ENCODE measurements at regions not wholly inside any gene's neighbourhood (a gene's known extent, or its start where the extent isn't known, plus 50 kb on each side); places are given as distances from the start of the nearest gene placed in this dataset.

- no peaks in the 10 kb centered on the region for H3K4me1 ChIP-seq (replicated peaks; ENCODE audit: insufficient read depth)
- H3K27me3 ChIP-seq (ENCODE audit: insufficient read depth, low read depth) = no peaks in the 10 kb centered on the region
- H3F3A ChIP-seq (ENCODE audit: insufficient read depth, low read depth) = no peaks in the 10 kb centered on the region
- BruUV-seq (replicated peaks) = no TSS peak
- H3K4me2 ChIP-seq = no peak overlapping the region
- H3K9me3 ChIP-seq (ENCODE audit: insufficient read depth, low read depth) = no peaks in the 10 kb centered on the region
- TF ChIP-seq EZH2 (IDR thresholded peaks at IDR 0.05; ENCODE audit: low read depth) (no peak), CTCF (conservative IDR thresholded peaks at IDR 0.05) (no peak)
- ChIA-PET CTCF (no interaction called here), POLR2A (ENCODE audit: unreplicated experiment) (no interaction called here)
- intact Hi-C loops (cut with micrococcal nuclease; ENCODE audit: unreplicated experiment) = no loop called here
- H3K4me3 ChIP-seq = no peak overlapping the region
- DNase-seq = no peak
- no peak overlapping the region for H3K27ac ChIP-seq
- H3K36me3 ChIP-seq (ENCODE audit: low read depth) = no peaks in the 10 kb centered on the region
- no peak overlapping the region for H2AFZ ChIP-seq
- H3K79me2 ChIP-seq (ENCODE audit: low read depth) = no peaks in the 10 kb centered on the region
- no peaks in the 10 kb centered on the region for H3K9me2 ChIP-seq (ENCODE audit: insufficient read depth)
- no peaks in the 10 kb centered on the region for H4K20me1 ChIP-seq (ENCODE audit: insufficient read depth)
Measured at GRCh38 chr20:16173044-16173443, 400.2 kb downstream of the KIF16B start.

- Histone ChIP-seq H3K9me3 (ENCODE audit: insufficient read depth, low read depth) (no peaks in the 10 kb centered on the region), H3F3A (ENCODE audit: insufficient read depth, low read depth) (no peaks in the 10 kb centered on the region), H2AFZ (no peak overlapping the region), H3K4me1 (replicated peaks; ENCODE audit: insufficient read depth) (no peaks in the 10 kb centered on the region), H4K20me1 (ENCODE audit: insufficient read depth) (no peaks in the 10 kb centered on the region), H3K79me2 (ENCODE audit: low read depth) (no peaks in the 10 kb centered on the region), H3K4me2 (no peak overlapping the region), H3K27me3 (ENCODE audit: insufficient read depth, low read depth) (no peaks in the 10 kb centered on the region), H3K36me3 (ENCODE audit: low read depth) (no peaks in the 10 kb centered on the region), H3K4me3 (no peak overlapping the region), H3K27ac (no peak overlapping the region), H3K9me2 (ENCODE audit: insufficient read depth) (no peaks in the 10 kb centered on the region)
- no peak for DNase-seq
- ChIA-PET POLR2A (ENCODE audit: unreplicated experiment) (no interaction called here), CTCF (no interaction called here)
- no TSS peak for BruUV-seq (replicated peaks)
- intact Hi-C loops (cut with micrococcal nuclease; ENCODE audit: unreplicated experiment) = no loop called here
- TF ChIP-seq CTCF (conservative IDR thresholded peaks at IDR 0.05) (no peak), EZH2 (IDR thresholded peaks at IDR 0.05; ENCODE audit: low read depth) (no peak)
Measured at GRCh38 chr20:16171180-16171579, 402.1 kb downstream of the KIF16B start.

GRCh38 chr20:16170406-16170971 is 402.8 kb downstream of the KIF16B start:
- Histone ChIP-seq H3K27ac (no peak overlapping the region), H3K27me3 (ENCODE audit: insufficient read depth, low read depth) (no peaks in the 10 kb centered on the region), H3K4me3 (no peak overlapping the region), H3K9me2 (ENCODE audit: insufficient read depth) (no peaks in the 10 kb centered on the region), H3F3A (ENCODE audit: insufficient read depth, low read depth) (no peaks in the 10 kb centered on the region), H3K4me2 (no peak overlapping the region), H3K36me3 (ENCODE audit: low read depth) (no peaks in the 10 kb centered on the region), H4K20me1 (ENCODE audit: insufficient read depth) (no peaks in the 10 kb centered on the region), H2AFZ (no peak overlapping the region), H3K9me3 (ENCODE audit: insufficient read depth, low read depth) (no peaks in the 10 kb centered on the region), H3K79me2 (ENCODE audit: low read depth) (no peaks in the 10 kb centered on the region), H3K4me1 (replicated peaks; ENCODE audit: insufficient read depth) (no peaks in the 10 kb centered on the region)
- POLR2A ChIA-PET (ENCODE audit: unreplicated experiment) = no interaction called here
- TF ChIP-seq CTCF (conservative IDR thresholded peaks at IDR 0.05) (no peak), EZH2 (IDR thresholded peaks at IDR 0.05; ENCODE audit: low read depth) (no peak)
- CTCF ChIA-PET = no interaction called here
- no peak for DNase-seq
- intact Hi-C loops (cut with micrococcal nuclease; ENCODE audit: unreplicated experiment) = no loop called here
- no TSS peak for BruUV-seq (replicated peaks)
